ENCODE measurements at regions not wholly inside any gene's neighbourhood (a gene's known extent, or its start where the extent isn't known, plus 50 kb on each side); places are given as distances from the start of the nearest gene placed in this dataset.

DNA sequence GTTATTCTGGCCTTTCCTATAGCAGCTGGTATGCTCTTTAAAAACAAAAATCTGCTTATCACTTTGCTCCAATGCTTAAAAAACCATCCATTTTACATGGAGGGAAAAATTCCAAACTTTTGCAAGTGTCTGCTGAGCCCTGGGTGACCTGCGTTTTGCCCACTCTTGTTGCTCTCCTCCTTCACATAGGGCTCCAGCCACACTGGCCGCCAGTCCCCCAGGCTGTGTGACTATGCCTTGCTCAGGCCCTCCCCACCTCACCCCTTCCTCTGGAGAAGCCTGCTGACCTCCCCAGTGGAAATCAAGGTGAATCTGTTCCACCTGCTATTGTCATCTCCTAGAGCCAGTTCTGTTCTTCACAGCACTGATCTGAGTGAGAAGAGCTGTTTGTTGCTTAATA is 126.9 kb downstream of the SLC25A47 start:
- Histone ChIP-seq H3K9me3 (ENCODE audit: control insufficient read depth, low read depth, low read length) (no peaks in the 10 kb centered on the region), H3K36me3 (ENCODE audit: control insufficient read depth, insufficient read depth, low read length) (no peaks in the 10 kb centered on the region), H3K27me3 (ENCODE audit: control insufficient read depth, insufficient read depth, low read length) (no peaks in the 10 kb centered on the region), H3K4me1 (ENCODE audit: control insufficient read depth, insufficient read depth, low read length) (peaks cover 9% of the 10 kb centered on the region), H3K4me3 (ENCODE audit: low read length) (no peak overlapping the region), H3K27ac (ENCODE audit: low read length) (no peak overlapping the region)
- no CpG with 5 or more reads among the region's 2 CpGs for WGBS (ENCODE audit: insufficient coverage, low lambda C conversion rate)
- DNase-seq, result no peak

DNA sequence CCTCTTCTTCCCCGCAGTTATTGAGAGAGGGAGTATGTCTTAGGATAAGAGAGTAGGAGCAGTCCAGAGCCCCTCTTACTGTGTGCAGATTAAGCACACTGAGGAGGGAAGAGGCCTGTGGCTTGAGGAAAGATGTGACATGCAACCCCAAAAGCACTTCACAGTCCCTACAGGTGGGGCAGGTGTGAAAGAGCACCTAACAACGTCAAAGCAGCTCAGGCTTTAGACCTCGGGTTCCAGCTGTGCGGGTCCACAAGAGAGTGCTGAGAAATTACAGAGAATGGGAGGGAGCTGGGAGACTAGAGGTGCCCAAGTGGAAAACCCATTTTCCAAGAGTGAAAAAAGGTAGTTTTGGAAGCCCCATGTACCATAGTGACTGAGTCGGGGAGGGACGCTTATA is 127.6 kb downstream of the SLC25A47 start:
- Histone ChIP-seq H3K36me3 (ENCODE audit: control insufficient read depth, insufficient read depth, low read length) (no peaks in the 10 kb centered on the region), H3K4me3 (ENCODE audit: low read length) (no peak overlapping the region), H3K27me3 (ENCODE audit: control insufficient read depth, insufficient read depth, low read length) (no peaks in the 10 kb centered on the region), H3K27ac (ENCODE audit: low read length) (no peak overlapping the region), H3K9me3 (ENCODE audit: control insufficient read depth, low read depth, low read length) (no peaks in the 10 kb centered on the region), H3K4me1 (ENCODE audit: control insufficient read depth, insufficient read depth, low read length) (peaks cover 9% of the 10 kb centered on the region)
- WGBS (ENCODE audit: insufficient coverage, low lambda C conversion rate), result 82% methylated on average over 2 of the region's 6 CpGs
- no peak for DNase-seq

DNA sequence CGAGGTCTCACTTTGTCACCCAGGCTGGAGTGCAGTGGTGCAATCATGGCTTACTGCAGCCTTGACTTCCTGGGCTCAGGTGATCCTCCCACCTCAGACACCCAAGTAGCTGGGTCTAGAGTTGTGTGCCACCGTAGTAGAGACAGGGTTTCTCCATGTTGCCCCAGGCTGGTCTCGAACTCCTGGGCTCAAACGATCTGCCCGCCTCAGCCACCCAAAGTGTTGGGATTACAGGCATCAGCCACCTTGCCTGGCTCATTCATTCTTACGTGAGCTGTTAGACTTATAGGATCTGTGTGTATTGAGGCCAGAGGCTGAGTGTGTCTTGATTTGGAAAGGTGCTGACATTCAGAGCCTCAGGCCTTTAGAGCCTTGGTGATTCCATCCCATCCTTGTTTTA is 128.1 kb downstream of the SLC25A47 start:
- Histone ChIP-seq H3K4me1 (ENCODE audit: control insufficient read depth, insufficient read depth, low read length) (peaks cover 9% of the 10 kb centered on the region), H3K9me3 (ENCODE audit: control insufficient read depth, low read depth, low read length) (no peaks in the 10 kb centered on the region), H3K27ac (ENCODE audit: low read length) (peak overlapping the region; percentile 11), H3K27me3 (ENCODE audit: control insufficient read depth, insufficient read depth, low read length) (no peaks in the 10 kb centered on the region), H3K36me3 (ENCODE audit: control insufficient read depth, insufficient read depth, low read length) (no peaks in the 10 kb centered on the region), H3K4me3 (ENCODE audit: low read length) (no peak overlapping the region)
- WGBS (ENCODE audit: insufficient coverage, low lambda C conversion rate), result no CpG with 5 or more reads among the region's 6 CpGs
- DNase-seq, result no peak

DNA sequence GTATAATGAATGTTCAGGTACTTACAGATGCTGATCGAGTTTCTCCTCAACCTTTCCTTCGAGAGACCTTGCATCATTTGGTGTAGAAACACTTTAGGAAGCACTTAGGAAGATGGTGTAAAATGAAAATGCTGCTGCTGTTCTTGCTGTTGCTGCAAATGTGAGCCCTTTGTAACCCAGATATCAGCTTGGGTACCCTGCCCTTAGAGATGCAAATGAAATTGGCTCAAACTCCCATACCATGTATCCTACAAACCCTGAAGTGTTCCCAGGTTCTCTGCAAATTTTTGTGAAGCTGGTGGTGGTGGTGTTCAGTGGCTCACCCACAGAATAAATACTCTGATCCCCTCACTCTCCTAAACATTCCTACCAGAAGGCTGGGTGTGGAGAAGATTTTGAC is 130.8 kb downstream of the SLC25A47 start:
- peaks cover 9% of the 10 kb centered on the region for H3K4me1 ChIP-seq (ENCODE audit: control insufficient read depth, insufficient read depth, low read length)
- no CpG with 5 or more reads among the region's 2 CpGs for WGBS (ENCODE audit: insufficient coverage, low lambda C conversion rate)
- DNase-seq, result no peak
- H3K9me3 ChIP-seq (ENCODE audit: control insufficient read depth, low read depth, low read length), result no peaks in the 10 kb centered on the region
- H3K4me3 ChIP-seq (ENCODE audit: low read length), result no peak overlapping the region
- no peaks in the 10 kb centered on the region for H3K27me3 ChIP-seq (ENCODE audit: control insufficient read depth, insufficient read depth, low read length)
- no peaks in the 10 kb centered on the region for H3K36me3 ChIP-seq (ENCODE audit: control insufficient read depth, insufficient read depth, low read length)
- H3K27ac ChIP-seq (ENCODE audit: low read length), result no peak overlapping the region

DNA sequence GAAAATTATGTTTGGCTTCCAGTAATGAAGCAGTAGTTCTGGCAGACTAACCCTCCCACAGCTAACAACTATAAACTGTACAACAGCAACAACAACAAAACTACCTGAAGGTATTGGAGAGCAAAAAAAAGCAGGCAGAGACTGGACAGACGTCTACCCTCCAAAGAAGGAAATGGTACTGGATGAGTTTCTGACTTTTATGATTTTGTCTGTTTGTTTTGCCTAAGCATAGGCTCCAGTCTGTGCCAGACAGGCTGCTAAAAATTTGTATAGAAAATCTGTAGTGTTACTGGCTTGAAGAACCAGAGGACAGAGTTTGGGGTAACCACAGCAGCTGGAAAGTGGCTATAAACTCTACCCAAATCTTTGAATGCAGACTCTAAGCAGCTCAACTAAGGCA is 131.3 kb downstream of the SLC25A47 start:
- Histone ChIP-seq H3K36me3 (ENCODE audit: control insufficient read depth, insufficient read depth, low read length) (no peaks in the 10 kb centered on the region), H3K4me3 (ENCODE audit: low read length) (no peak overlapping the region), H3K27ac (ENCODE audit: low read length) (no peak overlapping the region), H3K4me1 (ENCODE audit: control insufficient read depth, insufficient read depth, low read length) (peaks cover 9% of the 10 kb centered on the region), H3K27me3 (ENCODE audit: control insufficient read depth, insufficient read depth, low read length) (no peaks in the 10 kb centered on the region), H3K9me3 (ENCODE audit: control insufficient read depth, low read depth, low read length) (no peaks in the 10 kb centered on the region)
- WGBS (ENCODE audit: insufficient coverage, low lambda C conversion rate), result no CpG with 5 or more reads among the region's 1 CpG
- no peak for DNase-seq

DNA sequence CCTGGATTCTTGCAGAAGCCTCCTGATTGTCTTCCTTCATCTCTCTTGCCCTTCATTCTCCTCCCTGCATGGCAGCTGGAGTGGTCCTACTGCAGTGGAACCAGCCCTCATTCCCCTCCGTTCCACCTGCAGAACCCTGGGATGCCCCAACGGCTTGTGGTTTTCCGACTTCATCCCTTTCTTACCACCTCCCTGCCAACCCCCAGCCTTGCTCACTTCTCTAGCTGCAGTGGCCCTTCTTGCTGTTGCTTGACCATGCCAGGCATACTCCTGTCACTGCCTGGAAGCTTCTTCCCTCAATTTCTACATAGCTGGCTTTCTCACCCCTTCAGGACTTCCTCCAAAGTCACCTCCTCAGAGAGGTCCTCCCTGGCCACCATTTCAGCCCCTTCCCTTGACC is 123.3 kb downstream of the BEGAIN start:
- no CpG with 5 or more reads among the region's 3 CpGs for WGBS (ENCODE audit: insufficient coverage, low lambda C conversion rate)
- Histone ChIP-seq H3K27me3 (ENCODE audit: control insufficient read depth, insufficient read depth, low read length) (no peaks in the 10 kb centered on the region), H3K4me3 (ENCODE audit: low read length) (no peak overlapping the region), H3K27ac (ENCODE audit: low read length) (no peak overlapping the region), H3K4me1 (ENCODE audit: control insufficient read depth, insufficient read depth, low read length) (no peaks in the 10 kb centered on the region), H3K36me3 (ENCODE audit: control insufficient read depth, insufficient read depth, low read length) (no peaks in the 10 kb centered on the region), H3K9me3 (ENCODE audit: control insufficient read depth, low read depth, low read length) (no peaks in the 10 kb centered on the region)
- DNase-seq, result no peak

DNA sequence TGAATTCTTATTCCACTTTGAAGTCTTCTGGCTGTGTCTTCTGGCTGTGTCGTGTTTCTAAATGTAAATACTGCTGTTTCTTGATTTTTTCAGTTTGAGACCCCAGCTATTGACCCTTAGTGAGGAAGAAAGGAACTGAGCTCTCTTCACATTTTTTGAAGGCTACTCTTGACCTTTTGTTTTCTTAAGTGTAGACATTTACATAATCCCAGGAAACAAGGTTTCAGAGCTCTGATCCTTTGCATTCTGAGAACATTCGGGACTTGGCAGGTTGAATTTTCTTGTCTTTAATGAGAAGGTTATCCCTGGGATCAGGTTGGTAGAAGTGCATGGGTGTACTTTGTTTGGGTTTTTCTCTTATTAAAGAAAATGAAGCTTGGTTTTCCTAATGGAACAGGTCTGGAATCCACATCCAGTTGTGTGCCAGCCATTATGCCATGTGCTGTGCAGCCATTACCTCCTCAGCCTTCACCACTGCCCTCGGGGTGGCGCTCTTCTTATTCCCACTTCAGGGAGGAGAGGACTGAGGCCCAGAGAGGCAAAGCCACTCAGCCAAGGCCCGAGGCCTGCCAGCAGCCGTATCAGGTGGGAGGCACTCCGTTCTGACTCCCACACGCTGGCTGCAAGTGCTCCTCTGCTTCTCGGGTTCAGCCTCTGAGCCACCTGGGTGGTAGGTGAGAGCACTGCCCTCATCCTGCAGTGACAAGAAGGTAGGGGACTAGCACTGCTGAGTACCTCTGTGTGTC is 120.9 kb downstream of the BEGAIN start:
- Histone ChIP-seq H3K27me3 (ENCODE audit: control insufficient read depth, insufficient read depth, low read length) (no peaks in the 10 kb centered on the region), H3K36me3 (ENCODE audit: control insufficient read depth, insufficient read depth, low read length) (no peaks in the 10 kb centered on the region), H3K4me3 (ENCODE audit: low read length) (no peak overlapping the region), H3K9me3 (ENCODE audit: control insufficient read depth, low read depth, low read length) (no peaks in the 10 kb centered on the region), H3K27ac (ENCODE audit: low read length) (no peak overlapping the region), H3K4me1 (ENCODE audit: control insufficient read depth, insufficient read depth, low read length) (no peaks in the 10 kb centered on the region)
- no CpG with 5 or more reads among the region's 9 CpGs for whole genome bisulfite sequencing (ENCODE audit: insufficient coverage, low lambda C conversion rate)
- no peak for DNase-seq

DNA sequence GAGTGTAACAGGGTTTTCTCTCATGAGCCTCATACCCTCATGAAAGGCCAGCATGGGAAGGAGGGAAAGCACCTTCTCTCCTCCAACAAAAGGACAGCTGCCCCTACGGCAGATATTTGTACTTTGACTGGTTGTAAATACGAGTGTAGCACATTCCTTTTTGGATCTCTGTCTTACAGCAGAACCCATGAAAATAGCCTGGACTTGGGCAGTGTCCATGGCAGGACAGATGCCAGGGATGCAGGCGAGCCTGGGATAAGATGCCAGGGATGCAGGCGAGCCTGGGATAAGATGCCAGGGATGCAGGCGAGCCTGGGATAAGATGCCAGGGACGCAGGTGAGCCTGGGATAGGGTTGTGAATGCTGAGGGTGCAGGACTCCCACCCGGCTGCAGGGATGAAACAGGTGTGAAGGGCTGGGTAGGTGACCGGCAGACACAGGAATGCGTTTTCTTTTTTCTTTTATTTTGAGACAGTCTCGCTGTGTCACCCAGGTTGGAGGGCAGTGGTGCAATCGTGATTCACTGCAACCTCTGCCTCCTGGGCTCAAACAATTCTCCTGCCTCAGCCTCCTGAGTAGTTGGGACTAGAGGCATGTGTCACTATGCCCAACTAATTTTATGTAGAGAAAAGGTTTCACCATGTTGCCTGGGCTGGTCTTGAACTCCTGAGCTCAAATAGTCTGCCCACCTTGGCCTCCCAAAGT is 120.0 kb downstream of the BEGAIN start:
- no peak for DNase-seq
- Histone ChIP-seq H3K27ac (ENCODE audit: low read length) (no peak overlapping the region), H3K4me3 (ENCODE audit: low read length) (no peak overlapping the region), H3K4me1 (ENCODE audit: control insufficient read depth, insufficient read depth, low read length) (no peaks in the 10 kb centered on the region), H3K9me3 (ENCODE audit: control insufficient read depth, low read depth, low read length) (no peaks in the 10 kb centered on the region), H3K27me3 (ENCODE audit: control insufficient read depth, insufficient read depth, low read length) (no peaks in the 10 kb centered on the region), H3K36me3 (ENCODE audit: control insufficient read depth, insufficient read depth, low read length) (no peaks in the 10 kb centered on the region)
- no CpG with 5 or more reads among the region's 11 CpGs for WGBS (ENCODE audit: insufficient coverage, low lambda C conversion rate)

DNA sequence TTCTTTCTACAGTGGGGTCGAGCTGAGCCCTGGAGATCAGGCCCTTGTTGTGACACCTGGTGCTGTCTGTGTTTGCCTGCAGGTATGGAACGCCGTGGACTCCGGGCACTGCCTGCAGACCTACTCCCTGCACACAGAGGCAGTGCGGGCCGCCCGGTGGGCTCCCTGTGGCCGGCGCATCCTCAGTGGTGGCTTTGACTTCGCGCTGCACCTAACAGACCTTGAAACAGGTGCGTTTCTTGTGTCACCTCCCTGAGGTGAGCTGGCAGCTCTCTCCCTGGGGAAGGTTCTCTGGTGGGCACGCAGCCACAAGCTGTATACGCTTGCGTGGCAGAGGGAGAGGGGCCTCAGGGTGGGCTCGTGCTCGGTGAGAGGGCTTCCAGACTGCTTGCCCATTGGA is 119.3 kb downstream of the BEGAIN start:
- Histone ChIP-seq H3K4me1 (ENCODE audit: control insufficient read depth, insufficient read depth, low read length) (no peaks in the 10 kb centered on the region), H3K9me3 (ENCODE audit: control insufficient read depth, low read depth, low read length) (no peaks in the 10 kb centered on the region), H3K4me3 (ENCODE audit: low read length) (no peak overlapping the region), H3K27me3 (ENCODE audit: control insufficient read depth, insufficient read depth, low read length) (no peaks in the 10 kb centered on the region), H3K36me3 (ENCODE audit: control insufficient read depth, insufficient read depth, low read length) (no peaks in the 10 kb centered on the region), H3K27ac (ENCODE audit: low read length) (no peak overlapping the region)
- WGBS (ENCODE audit: insufficient coverage, low lambda C conversion rate), result no CpG with 5 or more reads among the region's 17 CpGs
- DNase-seq, result no peak

DNA sequence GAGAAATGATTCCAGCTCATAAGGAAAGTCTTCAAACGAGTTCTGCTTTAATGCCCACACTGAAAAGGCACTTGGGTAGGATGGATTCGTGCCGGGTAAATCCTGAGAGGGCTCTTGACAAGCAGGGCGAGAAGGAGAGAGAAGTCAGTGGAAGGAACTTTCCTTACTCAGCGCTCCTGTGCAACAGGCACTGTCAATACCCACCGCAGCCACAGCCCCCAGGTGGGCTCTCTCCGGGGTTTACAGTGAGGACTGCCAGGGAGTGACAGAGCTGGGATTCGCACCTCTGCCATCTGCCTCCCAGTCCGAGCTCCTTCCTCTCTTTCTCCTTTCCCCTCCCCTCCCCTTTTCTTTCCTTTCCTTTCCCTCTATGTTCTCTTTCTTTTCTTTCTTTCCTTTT is 118.7 kb downstream of the BEGAIN start:
- 83% methylated on average over 2 of the region's 9 CpGs for WGBS (ENCODE audit: insufficient coverage, low lambda C conversion rate)
- H3K27ac ChIP-seq (ENCODE audit: low read length), result no peak overlapping the region
- no peaks in the 10 kb centered on the region for H3K27me3 ChIP-seq (ENCODE audit: control insufficient read depth, insufficient read depth, low read length)
- H3K36me3 ChIP-seq (ENCODE audit: control insufficient read depth, insufficient read depth, low read length), result no peaks in the 10 kb centered on the region
- H3K4me3 ChIP-seq (ENCODE audit: low read length), result no peak overlapping the region
- no peak for DNase-seq
- H3K4me1 ChIP-seq (ENCODE audit: control insufficient read depth, insufficient read depth, low read length), result no peaks in the 10 kb centered on the region
- H3K9me3 ChIP-seq (ENCODE audit: control insufficient read depth, low read depth, low read length), result no peaks in the 10 kb centered on the region

Data from large intestine (tissue), 3 donors.